Heart right ventricle (tissue), 16 donors: ENCODE measurements at regions not wholly inside any gene's neighbourhood (a gene's known extent, or its start where the extent isn't known, plus 50 kb on each side); places are given as distances from the start of the nearest gene placed in this dataset.

Experiments
- ATAC-seq, 8 donors: fragments of 200-7000 bp; cut with Tn5 transposase; one replicate each; pipeline ENCODE4 v1.9.1; 2020; ENCODE audit warnings: mild to moderate bottlenecking in 8 of 8, moderate library complexity in 8 of 8, moderate number of reproducible peaks in 1 of 8
- DNase-seq, 2 donors: peaks; one replicate each; pipeline ENCODE4 v3.0.0-alpha.2; 2020
- H3K27ac ChIP-seq, 10 donors: fragments of 200-600 bp; sonication (generic) in 2 of 10; one replicate each; pipeline versions ENCODE4 v1.5.0 to v1.8.0; 2020 to 2022; ENCODE audit warnings: mild to moderate bottlenecking in 3 of 10
- H3K27me3 ChIP-seq, 7 donors: fragments of 200-600 bp; one replicate each; pipeline ENCODE4 v1.8.0; 2021 to 2022; ENCODE audit warnings: mild to moderate bottlenecking in 2 of 7
- H3K36me3 ChIP-seq, 9 donors: fragments of 200-600 bp; sonication (generic) in 1 of 9; one replicate each; pipeline versions ENCODE4 v1.5.0 to v1.8.0; 2020 to 2022; ENCODE audit warnings: mild to moderate bottlenecking in 2 of 9
- H3K4me1 ChIP-seq, 9 donors: fragments of 200-600 bp; sonication (generic) in 1 of 9; one replicate each; pipeline versions ENCODE4 v1.5.0 to v1.8.0; 2020 to 2022; ENCODE audit warnings: mild to moderate bottlenecking in 4 of 9
- H3K4me3 ChIP-seq, 10 donors: fragments of 200-600 bp; sonication (generic) in 2 of 10; one replicate each; pipeline versions ENCODE4 v1.5.0 to v1.8.0; 2020 to 2022; ENCODE audit warnings: mild to moderate bottlenecking in 7 of 10, moderate library complexity in 2 of 10
- H3K9me3 ChIP-seq, 11 donors: fragments of 200-600 bp in 10 of 11; sonication (generic) in 2 of 11; one replicate each; pipeline versions ENCODE4 v1.5.0 to v1.8.0; 2013 to 2022; ENCODE audit warnings: mild to moderate bottlenecking in 2 of 11, control low read depth in 1 of 11, moderate library complexity in 1 of 11
- CTCF ChIP-seq, 9 donors: fragments of 200-600 bp; sonication (generic) in 2 of 9; IDR thresholded peaks; one replicate each; pipeline versions ENCODE4 v1.5.0 to v1.8.0; 2021 to 2022; ENCODE audit warnings: antibody characterized with exemption in 9 of 9, mild to moderate bottlenecking in 5 of 9, moderate library complexity in 1 of 9
- WGBS, 2 donors: extraction: QIAGEN DNeasy Blood & Tissue Kit; methylation state at CpG; one replicate each; pipeline ENCODE4 v1.1.7; 2013; ENCODE audit warnings: inconsistent platforms in 1 of 2; 5-methylcytosine and 5-hydroxymethylcytosine counted together
- intact Hi-C, 10 donors: fragments of 100-400 bp; cut with DNase I; formaldehyde crosslinking; loops; one replicate each; pipeline versions ENCODE4 v1.11.1 to v1.14.2; 2022
- donor health status: Arrhythmogenic right ventricular cardiomyopathy.
- donor health status: ischemic (EF 13 %, LVEDD 7.1; RV severe dilation, severe dysfunction).
- donor health status: healthy with polysubstance abuse.
- donor health status: DM: no; HTN: yes; CAD: no.
- donor health status: DM: no; HTN: no; CAD: no.
- donor health status: ischemic (EF 25% LVEDD 6.9; RV normal size, moderate dysfunction).
- donor health status: ischemic (EF 25% LVEDD 5.7; RV mildly dilated, moderate dysfunction).
- donor health status: healthy.
- donor health status: DM: yes; HTN: yes; CAD: no.
- donor health status: Ischemic cardiomyopathy.
- donor health status: ischemic (EF 35%, LVEDD 5.7; RV mildly dilated, moderate dysfunction).
- donor health status: nonischemic (EF 11% LVEDD 7.7; RV severe dilation, severe dysfunction).
- donor health status: DM: yes; HTN: yes; CAD: no.
- donor health status: PGD.
- donor health status: ischemic (EF 29% LVEDD 5.4; RV normal size, mild dysfunction).
- donor health status: nonischemic (EF 23%, LVEDD 6.1; RV moderate dilation, normal function).

DNA sequence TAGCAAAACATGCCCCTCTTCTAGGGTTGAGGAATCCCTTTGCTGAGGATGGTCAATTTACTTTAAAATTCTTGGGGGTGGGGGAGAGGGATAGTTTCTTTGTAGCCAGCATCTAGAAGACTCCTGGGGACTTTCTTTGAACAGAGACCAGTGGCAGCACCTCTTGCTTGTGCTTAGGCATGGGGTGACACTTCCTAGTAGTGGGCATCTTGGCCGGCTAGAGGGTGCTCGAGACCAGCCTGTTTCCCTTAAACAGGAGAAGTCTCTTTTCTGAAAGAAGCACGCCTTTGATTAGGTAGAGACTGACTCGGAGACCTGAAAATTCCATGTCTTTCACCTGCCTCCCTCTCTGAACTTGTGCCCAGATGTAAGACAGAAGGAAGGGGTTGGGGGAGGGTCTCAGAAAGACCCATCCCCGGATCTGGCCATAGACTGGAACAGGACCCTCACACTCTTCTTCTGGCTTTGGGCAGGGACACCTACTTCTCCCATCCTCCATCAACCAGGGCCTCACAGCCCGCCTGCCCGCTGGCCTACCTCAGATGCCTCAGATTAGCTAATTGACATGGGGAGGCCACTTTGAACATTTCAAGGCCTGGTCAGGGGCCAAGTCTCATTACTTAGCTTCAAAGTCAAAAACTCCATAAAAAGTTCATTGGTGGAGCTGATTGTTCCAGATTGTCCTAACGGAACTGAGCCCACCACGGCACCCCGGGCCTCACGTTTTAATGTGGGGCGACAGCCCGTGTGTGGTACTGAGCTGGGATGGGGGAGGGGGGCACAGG, 172.2 kb downstream of the CDC5L start:
- no peak for TF ChIP-seq CTCF (IDR thresholded peaks at IDR 0.05)
- H3K27ac ChIP-seq: peak overlapping the region in 3 of 10 donors; percentile 18 to 31 (median 22)
- WGBS, 2 donors: 92 to 94% methylated on average over 13 of the region's 13 CpGs
- H3K4me3 ChIP-seq: no peak overlapping the region
- no peak for ATAC-seq
- peaks cover 0 to 45% (median 17%) of the 10 kb centered on the region in 9 donors for H3K4me1 ChIP-seq
- H3K27me3 ChIP-seq: peaks cover 0 to 30% (median 9%) of the 10 kb centered on the region in 7 donors
- H3K36me3 ChIP-seq: no peaks in the 10 kb centered on the region
- no peak for DNase-seq
- H3K9me3 ChIP-seq: no peaks in the 10 kb centered on the region
- intact Hi-C loops: no loop called here

- 65 to 76% methylated on average over 12 of the region's 12 CpGs for WGBS, 2 donors
- no peaks in the 10 kb centered on the region for H3K9me3 ChIP-seq
- intact Hi-C loops: no loop called here
- peaks cover 0 to 41% (median 17%) of the 10 kb centered on the region in 9 donors for H3K4me1 ChIP-seq
- no peaks in the 10 kb centered on the region for H3K36me3 ChIP-seq
- no peak for ATAC-seq
- peaks cover 0 to 30% (median 9%) of the 10 kb centered on the region in 7 donors for H3K27me3 ChIP-seq
- no peak overlapping the region for H3K4me3 ChIP-seq
- no peak for TF ChIP-seq CTCF (IDR thresholded peaks at IDR 0.05)
- no peak for DNase-seq
- H3K27ac ChIP-seq: no peak overlapping the region
Measured at GRCh38 chr6:44560458-44561059, 173.1 kb downstream of the CDC5L start.

- intact Hi-C loops: no loop called here
- WGBS, 2 donors: 35 to 38% methylated on average over 25 of the region's 25 CpGs
- no peak for TF ChIP-seq CTCF (IDR thresholded peaks at IDR 0.05)
- H3K27ac ChIP-seq: no peak overlapping the region
- H3K9me3 ChIP-seq: no peaks in the 10 kb centered on the region
- peak overlapping the region in 4 of 10 donors; percentile 11 to 26 (median 22) for H3K4me3 ChIP-seq
- no peaks in the 10 kb centered on the region for H3K36me3 ChIP-seq
- peaks cover 0 to 41% (median 17%) of the 10 kb centered on the region in 9 donors for H3K4me1 ChIP-seq
- no peak for DNase-seq
- no peak for ATAC-seq
- peaks cover 0 to 30% (median 9%) of the 10 kb centered on the region in 7 donors for H3K27me3 ChIP-seq
Measured at GRCh38 chr6:44561060-44561623, 173.6 kb downstream of the CDC5L start.

GRCh38 chr6:44561832-44562665, 174.5 kb downstream of the CDC5L start:
- intact Hi-C loops: no loop called here
- Histone ChIP-seq H3K27me3 (peaks cover 0 to 30% (median 9%) of the 10 kb centered on the region in 7 donors), H3K9me3 (no peaks in the 10 kb centered on the region), H3K36me3 (no peaks in the 10 kb centered on the region), H3K27ac (no peak overlapping the region), H3K4me3 (no peak overlapping the region), H3K4me1 (peaks cover 0 to 41% (median 17%) of the 10 kb centered on the region in 9 donors)
- TF ChIP-seq CTCF (IDR thresholded peaks at IDR 0.05): no peak
- WGBS, 2 donors: 79 to 86% methylated on average over 8 of the region's 8 CpGs
- no peak for DNase-seq
- no peak for ATAC-seq
